H1 (cell line): ENCODE measurements at regions not wholly inside any gene's neighbourhood (a gene's known extent, or its start where the extent isn't known, plus 50 kb on each side); places are given as distances from the start of the nearest gene placed in this dataset.

Experiments
- CTCF ChIA-PET: fragments of 300-600 bp; sonication (Branson Sonifier 250); formaldehyde crosslinking; loops from one replicate; lab custom pipeline; 2021; ENCODE audit not compliant: partially characterized antibody; lab: Charles Lee
- POLR2A ChIA-PET: fragments of 300-600 bp; sonication (Branson Sonifier 250); formaldehyde crosslinking; loops from one replicate; lab custom pipeline; 2021; ENCODE audit warnings: inconsistent platforms; ENCODE audit not compliant: partially characterized antibody; lab: Charles Lee
- DNase-seq, 2 experiments: peaks; one replicate each; pipeline versions ENCODE4 v3.0.0 to v3.0.0-alpha.2; 2010 to 2022; ENCODE audit warnings: low spot score in 2 of 2, low read depth in 1 of 2, mixed read lengths in 1 of 2
- FAIRE-seq: peaks from 2 replicates; lab custom pipeline; 2011; peaks lifted over from hg19 to GRCh38; lab: Jason Lieb, UNC
- H2AFZ ChIP-seq: 2 replicates; pipeline ENCODE4 v1.8.1; 2012; ENCODE audit warnings: low read length, inconsistent platforms
- H2AK5ac ChIP-seq: 2 replicates; pipeline ENCODE4 v1.6.1; 2013; ENCODE audit warnings: low read depth, low read length
- H2BK120ac ChIP-seq: replicated peaks from 2 replicates; pipeline ENCODE3; 2013; ENCODE audit warnings: low read depth, low read length, inconsistent platforms
- H2BK12ac ChIP-seq: 2 replicates; pipeline ENCODE4 v1.6.1; 2013; ENCODE audit warnings: low read depth, low read length
- H2BK15ac ChIP-seq: 2 replicates; pipeline ENCODE4 v1.6.1; 2013; ENCODE audit warnings: low read length
- H2BK20ac ChIP-seq: 2 replicates; pipeline ENCODE4 v1.6.1; 2013; ENCODE audit warnings: low read length
- H2BK5ac ChIP-seq: 2 replicates; pipeline ENCODE4 v1.6.1; 2013; ENCODE audit warnings: low read depth, low read length
- H3K14ac ChIP-seq: 2 replicates; pipeline ENCODE4 v1.6.1; 2013; ENCODE audit warnings: inconsistent platforms; ENCODE audit not compliant: insufficient read length
- H3K18ac ChIP-seq: 2 replicates; pipeline ENCODE4 v1.6.1; 2013; ENCODE audit warnings: low read length; ENCODE audit errors: extremely low read depth
- H3K23ac ChIP-seq: 2 replicates; pipeline ENCODE4 v1.6.1; 2013; ENCODE audit warnings: inconsistent platforms; ENCODE audit not compliant: insufficient read length
- H3K23me2 ChIP-seq: 2 replicates; pipeline ENCODE4 v1.6.1; 2013; ENCODE audit warnings: low read depth, low read length
- H3K27ac ChIP-seq: 2 replicates; pipeline ENCODE4 v1.6.1; 2011; ENCODE audit warnings: low read depth, low read length, inconsistent platforms
- H3K27me3 ChIP-seq, 4 experiments: replicated peaks in 1 of 4; 1 replicate in 1 of 4; 2 replicates in 3 of 4; pipeline versions ENCODE4 v1.6.1 to v1.8.1; 2011 to 2013; ENCODE audit warnings: low read length in 3 of 4, mild to moderate bottlenecking in 3 of 4, inconsistent platforms in 2 of 4, mixed read lengths in 2 of 4, moderate library complexity in 1 of 4; ENCODE audit not compliant: control insufficient read depth in 3 of 4, insufficient read depth in 3 of 4; ENCODE audit errors: extremely low read depth in 1 of 4
- H3K36me3 ChIP-seq, 4 experiments: 2 replicates each; pipeline versions ENCODE4 v1.6.1 to v1.8.1; 2011 to 2013; ENCODE audit warnings: mild to moderate bottlenecking in 4 of 4, low read length in 3 of 4, moderate library complexity in 2 of 4, control low read depth in 1 of 4, inconsistent platforms in 1 of 4; ENCODE audit not compliant: insufficient read depth in 4 of 4, control insufficient read depth in 2 of 4
- H3K4ac ChIP-seq: replicated peaks from 2 replicates; pipeline ENCODE3; 2013; ENCODE audit warnings: low read length, low read depth, mixed read lengths, inconsistent platforms; ENCODE audit not compliant: insufficient read length
- H3K4me1 ChIP-seq, 4 experiments: replicated peaks in 1 of 4; 1 replicate in 1 of 4; 2 replicates in 3 of 4; pipeline versions ENCODE4 v1.6.1 to v1.8.1; 2011 to 2013; ENCODE audit warnings: low read length in 3 of 4, inconsistent platforms in 2 of 4, mixed read lengths in 1 of 4; ENCODE audit not compliant: insufficient read depth in 4 of 4, control insufficient read depth in 3 of 4
- H3K4me2 ChIP-seq, 2 experiments: 2 replicates each; pipeline versions ENCODE4 v1.6.1 to v1.8.1; 2011 to 2013; ENCODE audit warnings: low read depth in 2 of 2, low read length in 2 of 2, control low read depth in 1 of 2, inconsistent platforms in 1 of 2, mild to moderate bottlenecking in 1 of 2; ENCODE audit not compliant: insufficient read depth in 1 of 2
- H3K4me3 ChIP-seq, 4 experiments: fragments of 200-600, 300-600 bp in 1 of 4; sonication (generic), shearing (Covaris generic), sonication (Bioruptor Twin) in 1 of 4; 2 replicates each; pipeline versions ENCODE4 v1.5.1 to v1.8.1; 2011 to 2016; ENCODE audit warnings: low read length in 4 of 4, low read depth in 3 of 4, control low read depth in 2 of 4, inconsistent platforms in 2 of 4, mild to moderate bottlenecking in 2 of 4, mixed read lengths in 1 of 4, moderate library complexity in 1 of 4; ENCODE audit not compliant: insufficient read depth in 2 of 4; ENCODE audit errors: extremely low read depth in 1 of 4
- H3K56ac ChIP-seq: replicated peaks from 2 replicates; pipeline ENCODE3; 2013; ENCODE audit warnings: low read depth, mild to moderate bottlenecking, mixed read lengths, low read length, inconsistent platforms; ENCODE audit not compliant: insufficient read length
- H3K79me1 ChIP-seq: 2 replicates; pipeline ENCODE4 v1.6.1; 2013; ENCODE audit warnings: low read depth, low read length, control low read depth
- H3K79me2 ChIP-seq, 2 experiments: 2 replicates each; pipeline versions ENCODE4 v1.6.1 to v1.8.1; 2012 to 2013; ENCODE audit warnings: low read length in 2 of 2, mild to moderate bottlenecking in 2 of 2, inconsistent platforms in 1 of 2; ENCODE audit not compliant: insufficient read depth in 2 of 2, control insufficient read depth in 1 of 2
- H3K9ac ChIP-seq, 4 experiments: replicated peaks in 1 of 4; 1 replicate in 1 of 4; 2 replicates in 3 of 4; pipeline versions ENCODE4 v1.6.1 to v1.8.1; 2011 to 2013; ENCODE audit warnings: low read depth in 3 of 4, low read length in 3 of 4, control low read depth in 2 of 4, mild to moderate bottlenecking in 2 of 4, moderate library complexity in 2 of 4, inconsistent platforms in 1 of 4; ENCODE audit errors: extremely low read depth in 1 of 4
- H3K9me3 ChIP-seq, 2 experiments: 2 replicates each; pipeline versions ENCODE4 v1.6.1 to v1.8.1; 2012 to 2013; ENCODE audit warnings: mild to moderate bottlenecking in 2 of 2, moderate library complexity in 2 of 2, control low read depth in 1 of 2, inconsistent platforms in 1 of 2, low read depth in 1 of 2, low read length in 1 of 2, mixed read lengths in 1 of 2; ENCODE audit not compliant: insufficient read depth in 2 of 2
- H4K20me1 ChIP-seq, 2 experiments: replicated peaks in 1 of 2; 2 replicates each; pipeline versions ENCODE3 to v1.8.1; 2011 to 2013; ENCODE audit warnings: inconsistent platforms in 2 of 2, low read length in 2 of 2, mild to moderate bottlenecking in 1 of 2; ENCODE audit not compliant: insufficient read depth in 2 of 2, control insufficient read depth in 1 of 2
- H4K5ac ChIP-seq: 2 replicates; pipeline ENCODE4 v1.6.1; 2013; ENCODE audit warnings: low read length, low read depth, mixed read lengths, inconsistent platforms; ENCODE audit not compliant: insufficient read length
- H4K8ac ChIP-seq: 2 replicates; pipeline ENCODE4 v1.8.0; 2013; ENCODE audit warnings: mild to moderate bottlenecking, moderate library complexity, low read length, inconsistent platforms; ENCODE audit not compliant: insufficient read depth; ENCODE audit errors: extremely low read depth
- H4K91ac ChIP-seq: replicated peaks from 2 replicates; pipeline ENCODE3; 2013; ENCODE audit warnings: low read length, mixed read lengths, inconsistent platforms; ENCODE audit not compliant: insufficient read length
- ASH2L ChIP-seq: fragments of 200-600, 300-600 bp; sonication (generic); IDR thresholded peaks from one replicate; pipeline ENCODE4 v1.7.1; 2017; ENCODE audit warnings: low read length
- ATF3 ChIP-seq: IDR thresholded peaks from 2 replicates; pipeline ENCODE4 v1.6.1; 2011; ENCODE audit warnings: low read depth, mild to moderate bottlenecking, low read length; ENCODE audit not compliant: insufficient read depth
- BRCA1 ChIP-seq: IDR thresholded peaks from 2 replicates; pipeline ENCODE4 v1.6.1; 2012; ENCODE audit warnings: low read depth, low read length, improper control_type of control experiment
- CBX8 ChIP-seq: fragments of 300-800, 300-1000 bp; sonication (generic); IDR thresholded peaks from 2 replicates; pipeline ENCODE4 v1.7.1; 2016; ENCODE audit warnings: low read depth, low read length, borderline replicate concordance
- CEBPB ChIP-seq: IDR thresholded peaks from 2 replicates; pipeline ENCODE4 v1.6.1; 2012; ENCODE audit warnings: low read depth, low read length
- CHD1 ChIP-seq: IDR thresholded peaks from 2 replicates; pipeline ENCODE4 v1.6.1; 2012; ENCODE audit warnings: low read depth, low read length, improper control_type of control experiment
- HDAC6 ChIP-seq: IDR thresholded peaks from one replicate; pipeline ENCODE4 v1.7.1; 2012; ENCODE audit warnings: low read depth, mild to moderate bottlenecking, inconsistent platforms, low read length, moderate library complexity
- KDM1A ChIP-seq: fragments of 200-600, 300-600 bp; sonication (generic); IDR thresholded peaks from 2 replicates; pipeline ENCODE4 v1.7.1; 2016; ENCODE audit warnings: mild to moderate bottlenecking, low read length, borderline replicate concordance
- KDM5A ChIP-seq: fragments of 200-600 bp; IDR thresholded peaks from 2 replicates; pipeline ENCODE4 v1.7.1; 2012; ENCODE audit warnings: mild to moderate bottlenecking, low read length, inconsistent platforms, mixed read lengths
- SP1 ChIP-seq: IDR thresholded peaks from 2 replicates; pipeline ENCODE4 v1.6.1; 2011; ENCODE audit warnings: low read depth, low read length
- SP4 ChIP-seq: IDR thresholded peaks from 2 replicates; pipeline ENCODE4 v1.6.1; 2012; ENCODE audit warnings: low read length, inconsistent platforms
- TAF7 ChIP-seq: optimal IDR thresholded peaks from 2 replicates; pipeline ENCODE3; 2011; ENCODE audit warnings: low read depth, mild to moderate bottlenecking, inconsistent platforms, low read length, moderate library complexity, borderline replicate concordance
- TEAD4 ChIP-seq: IDR thresholded peaks from 2 replicates; pipeline ENCODE4 v1.6.1; 2012; ENCODE audit warnings: low read depth, low read length, inconsistent platforms, mixed read lengths
- ZNF274 ChIP-seq: IDR thresholded peaks from 2 replicates; pipeline ENCODE4 v1.7.0; 2012; ENCODE audit warnings: low read length, borderline replicate concordance; ENCODE audit errors: extremely low read depth
- TF ChIP-seq, protein P1 (sequence below): IDR thresholded peaks from 2 replicates; pipeline ENCODE4 v1.6.1; 2012; ENCODE audit warnings: inconsistent platforms

GRCh38 chr10:31624611-31625010 is 304.0 kb downstream of the ARHGAP12 start:
- Histone ChIP-seq H3K14ac (no peak overlapping the region), H3K23me2 (no peaks in the 10 kb centered on the region), H3K79me2 (no peaks in the 10 kb centered on the region), H3K9me3 (peaks cover 4 to 13% of the 10 kb centered on the region in 2 experiments; a peak in 3 of 4 replicates), H2BK15ac (no peak overlapping the region), H3K4me2 (no peak overlapping the region), H3K4me1 (peaks cover 0 to 2% (median under 1%) of the 10 kb centered on the region in 4 experiments; a peak in 3 of 7 replicates), H4K91ac (no peak overlapping the region), H2BK120ac (no peak overlapping the region), H4K8ac (no peak overlapping the region), H3K27me3 (no peaks in the 10 kb centered on the region), H2AFZ (no peak overlapping the region), H3K4ac (no peak overlapping the region), H4K5ac (no peak overlapping the region), H4K20me1 (no peaks in the 10 kb centered on the region), H2AK5ac (no peak overlapping the region), H3K36me3 (no peaks in the 10 kb centered on the region; a peak in 1 of 8 replicates), H3K23ac (no peak overlapping the region), H2BK20ac (no peak overlapping the region), H3K4me3 (no peak overlapping the region), H2BK5ac (no peak overlapping the region), H3K79me1 (no peaks in the 10 kb centered on the region), H3K27ac (no peak overlapping the region), H3K9ac (no peak overlapping the region), H3K56ac (no peak overlapping the region), H3K18ac (no peak overlapping the region), H2BK12ac (no peak overlapping the region)
- no peak for DNase-seq
- CTCF ChIA-PET, result no interaction called here
- no peak for TF ChIP-seq CHD1
- no peak for TF ChIP-seq SP4
- TF ChIP-seq KDM5A, result no peak
- no peak for TF ChIP-seq TEAD4
- no peak for TF ChIP-seq ASH2L
- TF ChIP-seq CBX8, result no peak
- TF ChIP-seq ATF3, result no peak
- no peak for TF ChIP-seq BRCA1
- no peak for TF ChIP-seq HDAC6
- TF ChIP-seq, protein P1, sequence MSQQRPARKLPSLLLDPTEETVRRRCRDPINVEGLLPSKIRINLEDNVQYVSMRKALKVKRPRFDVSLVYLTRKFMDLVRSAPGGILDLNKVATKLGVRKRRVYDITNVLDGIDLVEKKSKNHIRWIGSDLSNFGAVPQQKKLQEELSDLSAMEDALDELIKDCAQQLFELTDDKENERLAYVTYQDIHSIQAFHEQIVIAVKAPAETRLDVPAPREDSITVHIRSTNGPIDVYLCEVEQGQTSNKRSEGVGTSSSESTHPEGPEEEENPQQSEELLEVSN, result no peak
- no peak for TF ChIP-seq KDM1A
- no peak for TF ChIP-seq CEBPB
- TF ChIP-seq TAF7, result no peak
- no peak for TF ChIP-seq SP1
- TF ChIP-seq ZNF274, result no peak
- POLR2A ChIA-PET, result no interaction called here
- FAIRE-seq, result no peak
